DOHH2 (cell line): ENCODE measurements at regions not wholly inside any gene's neighbourhood (a gene's known extent, or its start where the extent isn't known, plus 50 kb on each side); places are given as distances from the start of the nearest gene placed in this dataset.

Experiments used
- H3F3A ChIP-seq: fragments of 200-600 bp; sonication (generic), shearing (Covaris generic); 2 replicates; pipeline ENCODE4 v1.6.0; 2016; ENCODE audit warnings: antibody characterized with exemption, mild to moderate bottlenecking; ENCODE audit not compliant: control insufficient read depth, insufficient read depth
- H3K27ac ChIP-seq: fragments of 200-600 bp; sonication (generic); 2 replicates; pipeline ENCODE4 v1.5.1; 2014; ENCODE audit warnings: low read depth, mild to moderate bottlenecking, low read length, moderate library complexity
- H3K27me3 ChIP-seq: fragments of 200-600 bp; sonication (generic); 2 replicates; pipeline ENCODE4 v1.6.1; 2014; ENCODE audit warnings: mild to moderate bottlenecking, low read length, mixed read lengths; ENCODE audit not compliant: control insufficient read depth
- H3K36me3 ChIP-seq: fragments of 200-600 bp; sonication (generic); 2 replicates; pipeline ENCODE4 v1.6.1; 2014; ENCODE audit warnings: mild to moderate bottlenecking, low read length, moderate library complexity, mixed read lengths; ENCODE audit not compliant: control insufficient read depth
- H3K4me1 ChIP-seq: fragments of 200-600 bp; sonication (generic); 2 replicates; pipeline ENCODE4 v1.6.1; 2014; ENCODE audit warnings: mild to moderate bottlenecking, low read length, mixed read lengths; ENCODE audit not compliant: control insufficient read depth
- H3K4me2 ChIP-seq: fragments of 200-600 bp; sonication (generic); 2 replicates; pipeline ENCODE4 v1.6.0; 2014; ENCODE audit warnings: mild to moderate bottlenecking, low read length, moderate library complexity
- H3K4me3 ChIP-seq: fragments of 200-600 bp; sonication (generic); 2 replicates; pipeline ENCODE4 v1.5.1; 2014; ENCODE audit warnings: mild to moderate bottlenecking, low read length, mixed read lengths
- H3K79me2 ChIP-seq: fragments of 200-600 bp; sonication (generic); 2 replicates; pipeline ENCODE4 v1.6.1; 2014; ENCODE audit warnings: mild to moderate bottlenecking, low read length, mixed read lengths; ENCODE audit not compliant: control insufficient read depth
- H3K9me2 ChIP-seq: fragments of 200-600 bp; sonication (generic); replicated peaks from 2 replicates; pipeline ENCODE4 v1.6.1; 2014; ENCODE audit warnings: mild to moderate bottlenecking, low read length, mixed read lengths; ENCODE audit not compliant: control insufficient read depth
- H3K9me3 ChIP-seq: fragments of 200-600 bp; sonication (generic); 2 replicates; pipeline ENCODE4 v1.6.1; 2014; ENCODE audit warnings: antibody characterized with exemption, low read length, mixed read lengths; ENCODE audit not compliant: control insufficient read depth, insufficient read depth
- H4K20me1 ChIP-seq: fragments of 200-600 bp; sonication (generic); 2 replicates; pipeline ENCODE4 v1.6.0; 2014; ENCODE audit warnings: low read depth, mild to moderate bottlenecking, antibody characterized with exemption, low read length, moderate library complexity; ENCODE audit not compliant: control insufficient read depth, insufficient read depth
- EZH2phosphoT487 ChIP-seq: fragments of 200-600 bp; sonication (generic); IDR thresholded peaks from 2 replicates; pipeline ENCODE4 v1.6.1; 2017; ENCODE audit warnings: borderline replicate concordance, mild to moderate bottlenecking, antibody characterized with exemption, low read length, moderate library complexity, mixed read lengths
- TF ChIP-seq, protein P1 (sequence below): fragments of 200-600 bp; sonication (generic); IDR thresholded peaks from one replicate; pipeline ENCODE4 v1.5.1; 2014; ENCODE audit warnings: antibody characterized with exemption, mild to moderate bottlenecking, low read depth, low read length; ENCODE audit not compliant: poor library complexity, severe bottlenecking

DNA sequence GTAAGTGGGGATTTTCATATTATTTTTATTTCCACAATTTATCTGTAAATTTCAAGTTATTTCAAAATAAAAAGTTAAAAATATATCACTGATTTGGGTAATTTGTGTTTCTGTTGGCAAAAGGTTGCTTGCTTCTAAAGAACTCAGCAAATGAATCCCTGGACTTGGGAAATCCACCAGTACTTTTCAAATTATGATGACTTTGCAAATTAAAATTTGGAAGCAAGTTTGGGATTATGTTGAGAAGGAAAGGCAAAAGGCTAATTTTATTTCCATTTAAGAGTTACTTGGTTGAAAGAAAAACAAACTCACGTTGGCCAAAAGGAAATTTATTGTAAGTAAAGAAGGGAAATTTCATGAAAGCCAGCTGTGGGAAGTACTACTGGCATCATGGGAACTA, 220.3 kb downstream of the MAP2K6 start:
- Histone ChIP-seq H3K4me1 (peaks cover 10% of the 10 kb centered on the region), H3K9me2 (no peaks in the 10 kb centered on the region), H3K4me2 (no peak overlapping the region), H3K36me3 (no peaks in the 10 kb centered on the region), H3K79me2 (no peaks in the 10 kb centered on the region), H3F3A (no peaks in the 10 kb centered on the region), H4K20me1 (no peaks in the 10 kb centered on the region), H3K9me3 (no peaks in the 10 kb centered on the region), H3K4me3 (no peak overlapping the region), H3K27me3 (no peaks in the 10 kb centered on the region), H3K27ac (no peak overlapping the region)
- no peak for TF ChIP-seq EZH2phosphoT487
- TF ChIP-seq, protein P1, sequence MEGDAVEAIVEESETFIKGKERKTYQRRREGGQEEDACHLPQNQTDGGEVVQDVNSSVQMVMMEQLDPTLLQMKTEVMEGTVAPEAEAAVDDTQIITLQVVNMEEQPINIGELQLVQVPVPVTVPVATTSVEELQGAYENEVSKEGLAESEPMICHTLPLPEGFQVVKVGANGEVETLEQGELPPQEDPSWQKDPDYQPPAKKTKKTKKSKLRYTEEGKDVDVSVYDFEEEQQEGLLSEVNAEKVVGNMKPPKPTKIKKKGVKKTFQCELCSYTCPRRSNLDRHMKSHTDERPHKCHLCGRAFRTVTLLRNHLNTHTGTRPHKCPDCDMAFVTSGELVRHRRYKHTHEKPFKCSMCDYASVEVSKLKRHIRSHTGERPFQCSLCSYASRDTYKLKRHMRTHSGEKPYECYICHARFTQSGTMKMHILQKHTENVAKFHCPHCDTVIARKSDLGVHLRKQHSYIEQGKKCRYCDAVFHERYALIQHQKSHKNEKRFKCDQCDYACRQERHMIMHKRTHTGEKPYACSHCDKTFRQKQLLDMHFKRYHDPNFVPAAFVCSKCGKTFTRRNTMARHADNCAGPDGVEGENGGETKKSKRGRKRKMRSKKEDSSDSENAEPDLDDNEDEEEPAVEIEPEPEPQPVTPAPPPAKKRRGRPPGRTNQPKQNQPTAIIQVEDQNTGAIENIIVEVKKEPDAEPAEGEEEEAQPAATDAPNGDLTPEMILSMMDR: no peak

DNA sequence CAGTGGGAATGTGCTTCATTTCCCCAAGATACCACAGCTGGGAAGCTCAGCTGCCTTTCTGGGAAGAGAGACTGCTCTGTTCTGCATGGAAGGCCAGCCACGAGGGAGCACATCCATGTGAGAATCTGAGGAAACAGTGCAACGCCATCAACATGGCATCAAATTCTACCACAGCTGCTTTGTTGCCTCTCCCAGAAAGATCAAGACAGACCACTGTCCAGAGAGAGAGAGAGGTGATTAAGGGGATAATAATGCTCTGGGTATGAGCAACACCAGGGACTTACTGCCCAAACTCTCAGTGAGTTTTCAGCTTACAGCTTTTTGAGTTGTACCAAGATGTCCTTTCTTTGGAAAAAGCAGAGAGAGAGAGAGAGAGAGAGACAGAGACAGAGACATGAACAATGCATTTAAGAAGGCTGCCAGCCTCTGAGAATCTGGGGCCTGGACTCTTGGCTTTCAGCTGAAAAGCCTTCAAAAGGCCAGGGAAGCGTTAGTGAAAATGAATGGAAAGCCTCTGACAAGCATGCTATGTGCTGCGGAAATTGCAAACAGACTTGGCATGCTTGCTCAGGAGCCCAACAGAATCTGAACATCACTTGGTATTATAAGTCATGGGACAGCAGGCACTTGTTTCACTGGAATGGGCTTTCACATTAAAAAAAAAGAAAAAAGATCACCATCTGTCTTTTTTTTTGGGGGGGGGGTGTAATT, 223.1 kb downstream of the MAP2K6 start:
- Histone ChIP-seq H3K9me3 (no peaks in the 10 kb centered on the region), H4K20me1 (no peaks in the 10 kb centered on the region), H3K4me3 (no peak overlapping the region), H3K4me1 (peaks cover 10% of the 10 kb centered on the region), H3K9me2 (no peaks in the 10 kb centered on the region), H3K27ac (no peak overlapping the region), H3K79me2 (no peaks in the 10 kb centered on the region), H3K4me2 (no peak overlapping the region), H3K27me3 (no peaks in the 10 kb centered on the region), H3F3A (no peaks in the 10 kb centered on the region), H3K36me3 (no peaks in the 10 kb centered on the region)
- TF ChIP-seq, protein P1: no peak
- no peak for TF ChIP-seq EZH2phosphoT487

DNA sequence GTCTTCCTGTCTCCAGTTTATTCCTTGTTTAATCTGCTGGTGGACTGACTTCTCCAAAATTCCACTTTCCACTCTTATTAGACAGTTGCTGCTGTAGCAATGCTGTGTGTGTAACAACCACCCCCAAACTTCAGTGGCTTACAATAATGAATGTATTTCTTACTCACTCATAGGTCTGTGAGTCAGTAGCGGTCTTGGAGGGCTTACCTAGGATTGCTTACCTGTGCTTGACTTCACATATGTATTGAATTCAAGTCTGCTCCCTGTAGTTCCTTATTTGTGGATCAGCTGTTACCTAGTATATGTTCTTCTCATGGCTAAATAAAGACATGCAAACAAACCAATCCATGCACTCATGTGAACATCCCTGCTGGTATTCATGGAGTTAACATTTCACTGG, 224.6 kb downstream of the MAP2K6 start:
- Histone ChIP-seq H3K27ac (no peak overlapping the region), H3K79me2 (no peaks in the 10 kb centered on the region), H4K20me1 (no peaks in the 10 kb centered on the region), H3F3A (no peaks in the 10 kb centered on the region), H3K27me3 (no peaks in the 10 kb centered on the region), H3K9me2 (no peaks in the 10 kb centered on the region), H3K9me3 (no peaks in the 10 kb centered on the region), H3K4me1 (peaks cover 10% of the 10 kb centered on the region), H3K36me3 (no peaks in the 10 kb centered on the region), H3K4me2 (no peak overlapping the region), H3K4me3 (no peak overlapping the region)
- TF ChIP-seq, protein P1: no peak
- no peak for TF ChIP-seq EZH2phosphoT487
